Left lobe of liver (tissue), 2 donors: ENCODE measurements at regions not wholly inside any gene's neighbourhood (a gene's known extent, or its start where the extent isn't known, plus 50 kb on each side); places are given as distances from the start of the nearest gene placed in this dataset.

Experiments
- ATAC-seq: fragments of 200-7000 bp; cut with Tn5 transposase; one replicate; pipeline ENCODE4 v1.9.1; 2020; ENCODE audit warnings: mild to moderate bottlenecking, moderate library complexity
- DNase-seq: peaks from one replicate; pipeline ENCODE4 v3.0.0-alpha.2; 2020; ENCODE audit warnings: low spot score
- donor health status: DM: no; HTN: no; CAD: no; lungs with moderate emphysema.
- donor health status: DM: no; HTN: yes; CAD: no.

DNA sequence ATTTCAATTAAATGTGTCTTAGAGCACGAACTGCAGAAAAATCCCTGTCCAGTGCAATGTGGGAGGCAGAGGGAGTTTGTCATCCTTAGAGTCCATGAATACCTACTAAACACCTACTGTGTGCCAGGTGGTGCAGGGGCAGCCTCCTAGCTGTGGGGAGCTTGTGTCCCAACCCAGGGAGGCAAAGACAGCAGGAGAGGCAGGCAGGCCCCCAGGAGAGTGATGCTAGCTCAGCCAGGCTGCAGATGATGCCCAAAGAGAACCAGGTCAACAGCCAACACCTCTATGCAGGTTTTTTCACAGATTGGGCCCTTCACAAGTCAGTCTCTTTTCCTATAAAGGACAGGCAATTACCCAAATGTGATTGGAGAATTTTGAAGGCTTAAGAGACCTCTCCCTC lies 108.2 kb upstream of the UQCRFS1 start:
- ATAC-seq: no peak
- DNase-seq: peak; percentile 26

GRCh38 chr19:29323021-29323430 lies 110.1 kb upstream of the UQCRFS1 start:
- DNase-seq (peak; percentile 4), ATAC-seq (no peak)

DNA sequence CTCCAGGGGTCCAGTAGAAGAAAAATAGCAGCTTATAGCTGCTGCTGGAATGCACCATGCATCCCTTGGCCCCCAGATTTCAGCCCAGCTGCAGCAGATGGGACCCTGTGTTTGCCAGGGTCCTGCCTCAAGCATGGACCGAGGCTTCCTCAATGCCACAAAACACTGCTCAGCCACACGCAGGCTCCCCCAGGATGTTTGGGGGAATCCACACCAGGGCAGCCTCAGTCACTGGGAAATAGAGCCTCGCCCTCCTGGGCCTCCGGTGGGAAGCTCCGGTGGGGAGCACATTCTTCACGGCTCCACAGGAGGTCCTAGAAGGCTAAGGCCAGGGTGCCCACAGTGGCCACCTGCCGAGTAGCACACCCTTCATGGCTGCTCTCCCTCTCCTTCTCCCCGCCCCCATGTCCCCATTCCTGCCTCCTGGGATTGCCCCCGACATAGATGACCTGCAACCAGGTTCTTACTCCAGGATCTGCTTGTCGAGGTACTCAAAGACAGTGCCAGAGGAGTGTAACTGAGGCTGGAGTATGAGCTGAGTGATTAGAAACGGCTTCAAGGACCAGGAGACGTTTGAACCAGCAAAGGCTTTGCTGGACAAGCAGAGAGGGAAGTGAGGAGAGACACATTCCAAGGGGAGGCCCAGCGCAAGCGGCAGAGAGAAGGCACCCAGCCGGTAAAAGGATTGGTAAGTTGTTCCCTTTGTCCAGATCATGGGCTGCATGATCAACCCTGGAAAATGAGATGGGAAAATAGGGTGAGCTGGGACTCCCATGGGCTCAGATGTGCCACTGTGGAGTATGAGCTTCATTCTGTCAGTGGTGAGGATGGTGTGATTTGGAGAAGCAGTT lies 110.7 kb upstream of the UQCRFS1 start:
- ATAC-seq (no peak), DNase-seq (peak; percentile 30)

DNA sequence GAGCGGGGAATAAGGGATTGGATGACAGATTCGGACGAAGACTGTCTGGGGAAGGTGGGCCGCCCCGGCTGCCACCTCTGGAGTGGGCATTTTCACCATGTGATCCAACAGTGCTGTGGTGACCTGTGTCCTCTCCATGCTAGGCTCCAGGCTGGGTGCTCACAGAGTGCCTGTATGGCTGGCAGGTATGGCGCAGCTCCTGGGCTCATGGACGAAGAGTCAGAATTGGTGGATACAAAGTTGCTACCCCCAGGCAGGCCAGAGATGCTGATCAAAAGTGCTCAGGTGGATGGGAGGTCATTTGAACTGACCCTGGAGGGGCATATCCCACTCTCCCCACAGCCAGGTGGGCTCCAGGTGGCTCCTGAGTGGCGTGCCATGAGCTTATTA lies 111.3 kb upstream of the UQCRFS1 start:
- ATAC-seq: no peak
- no peak for DNase-seq

- DNase-seq: peak; percentile 2
- ATAC-seq: no peak
Measured at GRCh38 chr19:29324717-29325116, 111.8 kb upstream of the UQCRFS1 start.

DNA sequence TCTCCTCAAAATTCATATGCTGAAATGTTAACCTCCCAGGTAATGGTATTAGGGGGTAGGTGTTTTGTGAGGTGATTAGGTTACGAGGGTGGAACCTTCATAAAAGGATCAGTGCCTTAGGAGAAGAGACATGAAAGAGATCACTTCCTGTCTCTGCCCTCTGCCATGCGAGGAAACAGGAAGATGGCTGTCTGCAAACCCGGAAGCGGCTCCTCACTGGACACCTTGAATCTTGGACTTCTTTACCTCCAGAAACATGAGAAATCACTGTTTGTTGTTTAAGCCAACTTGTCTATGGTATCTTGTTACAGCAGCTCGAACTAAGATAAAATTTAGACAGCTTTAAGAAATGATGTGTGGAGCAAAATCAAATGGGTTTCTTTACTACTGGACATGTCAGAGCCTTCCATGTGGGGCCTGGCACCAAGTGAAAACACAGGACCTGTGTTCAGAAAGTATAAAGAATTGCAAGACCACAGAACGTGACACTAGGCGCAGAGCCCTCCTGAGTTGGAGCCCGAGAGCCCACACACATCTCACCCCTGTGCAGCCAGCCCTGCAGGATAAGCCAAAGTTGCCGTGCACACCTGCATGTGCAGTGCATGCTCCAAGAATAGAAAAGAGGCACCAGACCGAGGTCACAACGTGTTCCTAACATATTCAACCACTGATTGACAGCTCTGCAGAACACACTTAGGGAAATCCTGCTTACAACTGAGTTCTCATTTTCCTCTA lies 112.5 kb upstream of the UQCRFS1 start:
- no peak for DNase-seq
- ATAC-seq: no peak

DNA sequence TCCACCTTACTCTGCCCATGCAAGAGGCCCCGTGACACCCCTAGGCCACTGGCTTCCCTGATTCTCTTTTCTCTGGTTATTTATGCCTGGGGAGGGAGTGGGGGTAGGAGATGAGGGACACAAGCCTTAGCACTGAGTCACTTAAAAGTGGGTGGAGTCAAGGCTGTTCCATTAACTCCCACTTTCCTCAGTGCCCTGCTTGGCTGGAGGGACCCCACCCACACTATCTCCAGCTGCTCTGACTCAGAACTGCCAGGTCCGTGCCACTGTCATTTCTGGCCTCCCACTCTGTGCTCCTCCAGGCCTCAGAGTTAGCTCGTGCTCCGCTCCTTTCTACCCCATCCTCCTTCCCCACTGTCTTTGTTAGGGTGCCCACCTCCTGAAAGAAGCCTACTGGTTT lies 113.4 kb upstream of the UQCRFS1 start:
- ATAC-seq: no peak

DNA sequence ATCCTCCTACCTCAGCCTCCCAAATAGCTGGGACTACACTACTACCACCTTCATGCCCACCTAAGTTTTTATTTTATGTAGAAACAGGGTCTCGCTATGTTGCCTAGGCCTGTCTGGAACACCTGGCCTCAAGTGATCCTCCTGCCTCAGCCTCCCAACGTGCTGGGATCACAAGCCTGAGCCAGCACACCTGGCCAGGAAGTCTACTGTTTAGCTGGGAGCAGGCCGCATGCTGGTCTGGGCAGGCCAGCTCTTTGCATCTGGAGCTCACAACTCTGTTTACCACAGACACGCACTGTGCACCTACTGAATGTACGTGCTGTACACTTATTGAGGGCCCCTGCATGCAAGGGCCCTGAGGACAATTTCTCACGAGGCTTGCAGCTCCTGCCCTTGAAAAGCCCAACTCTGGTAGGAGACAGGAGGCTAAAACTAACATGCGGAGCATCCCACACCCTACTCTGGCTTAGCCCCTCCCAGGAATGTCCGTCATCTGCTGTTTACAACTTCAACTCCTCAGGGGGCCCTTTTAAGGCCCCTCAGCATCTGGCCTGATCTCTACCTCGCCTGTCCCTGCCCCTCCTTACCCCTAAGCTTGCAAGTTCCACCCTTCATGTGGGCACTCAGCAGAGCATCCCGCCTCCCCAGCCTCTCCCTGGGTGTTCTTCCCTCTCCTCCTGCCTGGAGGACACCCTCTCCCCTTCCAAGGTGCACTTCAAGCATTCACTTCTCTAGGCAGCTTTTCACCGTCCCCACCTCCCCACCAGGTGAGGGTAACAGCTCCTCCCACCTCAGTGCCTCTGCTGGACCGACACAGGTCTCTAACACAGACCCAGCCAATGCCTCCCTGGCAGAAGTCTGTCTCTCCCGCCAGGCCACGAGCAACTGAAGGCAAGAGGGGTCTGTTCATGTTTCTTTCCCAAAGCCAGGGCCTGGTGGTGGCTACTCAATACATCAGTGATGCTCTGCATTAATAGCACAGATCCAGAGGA lies 114.2 kb upstream of the UQCRFS1 start:
- ATAC-seq (no peak), DNase-seq (no peak)

More for the DNA sequence above, 113.4 kb upstream of the UQCRFS1 start:
- no peak for DNase-seq

- DNase-seq (no peak), ATAC-seq (no peak)
Measured at GRCh38 chr19:29328586-29328985, 115.6 kb upstream of the UQCRFS1 start.

GRCh38 chr19:29329460-29330134 lies 116.6 kb upstream of the UQCRFS1 start:
- ATAC-seq: peak; percentile 59
- DNase-seq: no peak

- DNase-seq: no peak
- ATAC-seq: no peak
Measured at GRCh38 chr19:29336425-29336824, 123.5 kb upstream of the UQCRFS1 start.

GRCh38 chr19:29337029-29337428 lies 124.1 kb upstream of the UQCRFS1 start:
- ATAC-seq (no peak), DNase-seq (no peak)

DNA sequence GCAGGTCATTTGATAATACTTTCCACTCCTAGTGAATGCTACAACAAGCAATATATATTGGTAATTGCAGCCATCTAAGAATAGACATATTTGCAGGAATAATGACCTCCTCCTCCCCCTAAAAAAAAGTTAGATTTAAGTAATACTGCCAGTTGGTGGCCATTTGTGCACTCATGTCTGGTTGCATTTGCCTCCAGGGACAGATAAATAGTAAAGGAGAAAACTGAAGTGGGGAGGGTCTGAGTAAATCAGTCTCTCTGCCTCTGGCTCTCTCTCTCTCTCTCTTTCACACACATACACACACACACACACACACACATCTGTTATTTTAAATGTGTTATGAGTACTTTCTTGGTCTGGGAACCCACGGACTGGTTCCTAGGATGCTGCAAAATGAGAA lies 125.5 kb upstream of the UQCRFS1 start:
- no peak for DNase-seq
- no peak for ATAC-seq

DNA sequence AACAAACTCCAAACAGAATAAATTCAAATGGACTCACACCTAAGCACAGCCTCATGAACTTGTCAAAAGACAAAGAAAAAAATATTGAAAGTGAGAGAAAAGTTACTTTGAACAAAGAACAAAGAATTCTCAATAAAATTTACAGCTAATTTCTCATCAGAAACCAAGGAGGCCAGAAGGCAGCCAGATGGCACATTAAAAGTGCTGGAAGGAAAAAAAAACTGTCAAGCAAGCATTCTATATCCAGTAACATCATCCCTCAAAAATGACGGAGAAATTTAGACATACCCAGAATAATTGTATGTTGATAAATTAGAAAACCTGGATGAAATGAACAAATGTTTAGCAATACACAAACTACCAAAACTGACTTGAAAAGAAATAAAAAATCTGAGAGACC lies 129.8 kb upstream of the UQCRFS1 start:
- ATAC-seq (no peak), DNase-seq (no peak)

GRCh38 chr19:29364224-29364726 lies 151.3 kb upstream of the UQCRFS1 start:
- ATAC-seq (no peak), DNase-seq (no peak)

DNA sequence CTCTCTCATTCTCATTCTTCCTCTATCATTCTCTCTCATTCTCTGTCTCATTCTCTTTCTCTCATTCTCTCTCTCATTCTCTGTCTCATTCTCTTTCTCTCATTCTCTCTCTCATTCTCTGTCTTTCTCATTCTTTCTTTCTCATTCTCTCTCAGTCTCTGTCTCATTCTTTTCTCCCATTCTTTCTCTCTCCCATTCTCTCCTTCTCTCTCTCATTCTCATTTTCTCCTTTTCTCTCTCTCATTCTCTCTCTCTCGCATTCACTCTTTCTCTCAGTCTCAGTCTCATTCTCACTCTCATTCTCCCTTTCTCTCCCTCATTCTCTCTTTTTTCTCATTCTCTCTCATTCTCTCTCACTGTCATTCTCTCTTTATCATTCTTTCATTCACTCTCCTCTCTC lies 152.0 kb upstream of the UQCRFS1 start:
- DNase-seq (no peak), ATAC-seq (no peak)

DNA sequence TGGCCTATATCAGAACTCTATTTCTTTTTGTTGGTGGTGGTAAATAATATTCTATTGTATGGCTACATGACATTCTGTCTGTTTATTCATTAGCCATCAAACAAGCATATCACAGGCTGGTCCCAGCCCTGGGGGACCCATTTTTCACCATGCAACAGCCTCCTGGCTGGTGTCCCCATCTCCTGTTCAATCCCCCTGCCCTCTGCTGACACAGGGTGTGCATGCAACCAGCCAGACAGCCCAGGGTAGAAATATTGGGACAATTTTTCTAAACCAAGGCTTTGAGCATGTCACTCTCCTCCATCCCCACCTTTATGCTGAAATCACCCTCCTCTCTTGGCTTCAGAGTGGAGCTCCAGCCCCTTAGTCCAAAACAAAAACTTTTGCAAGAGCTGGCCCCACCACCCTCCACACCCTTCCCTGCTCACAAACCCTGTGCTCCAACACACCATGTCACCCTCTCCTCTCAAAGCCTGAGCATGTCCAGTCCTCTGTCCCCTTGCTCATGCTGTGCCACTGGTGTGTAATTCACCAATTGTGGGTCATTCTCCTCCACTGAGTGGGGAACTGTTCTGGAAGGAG lies 153.0 kb upstream of the UQCRFS1 start:
- DNase-seq (no peak), ATAC-seq (no peak)

GRCh38 chr19:29366757-29367156 lies 153.8 kb upstream of the UQCRFS1 start:
- DNase-seq (no peak), ATAC-seq (no peak)

DNA sequence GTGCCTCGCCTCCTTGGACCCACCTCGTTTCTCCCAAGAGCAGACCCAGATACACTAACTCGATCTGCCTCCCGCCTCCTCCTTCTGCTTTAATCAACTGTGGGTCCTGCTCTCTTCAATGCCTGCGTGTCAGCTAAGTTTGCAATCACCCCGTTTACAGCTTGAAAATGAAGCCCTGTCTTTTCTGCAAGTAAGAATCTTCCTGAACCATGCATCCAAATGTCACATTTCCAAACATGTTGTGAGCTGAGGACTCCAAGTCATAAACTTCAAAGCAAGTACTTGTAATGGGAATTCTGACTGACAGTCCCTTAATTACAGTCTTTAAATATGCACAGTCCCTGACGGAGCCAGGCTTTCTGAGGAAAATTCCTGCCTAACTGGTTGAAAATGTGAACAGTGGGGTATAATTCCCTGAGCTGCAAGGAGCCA lies 154.9 kb upstream of the UQCRFS1 start:
- DNase-seq: no peak
- ATAC-seq: no peak

DNA sequence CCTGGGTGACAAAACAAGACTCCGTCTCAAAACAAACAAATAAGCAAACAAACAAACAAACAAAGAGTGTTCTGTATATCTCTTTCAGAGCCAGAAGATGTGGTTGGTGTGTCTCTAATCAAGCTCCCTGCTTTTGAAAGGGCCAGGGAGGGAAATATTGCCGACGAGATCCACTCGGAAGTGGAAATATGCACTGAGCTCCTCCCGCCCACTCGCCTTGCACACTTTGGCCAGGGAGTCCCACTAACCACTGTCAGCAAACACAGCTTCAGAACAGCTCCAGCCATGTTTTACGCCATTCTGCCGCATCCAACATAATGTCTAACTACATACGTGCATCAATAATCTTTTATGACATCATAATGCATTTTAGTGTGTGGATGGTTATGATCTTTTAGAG lies 155.5 kb upstream of the VSTM2B start:
- DNase-seq: no peak
- no peak for ATAC-seq
